ENCODE measurements at regions not wholly inside any gene's neighbourhood (a gene's known extent, or its start where the extent isn't known, plus 50 kb on each side); places are given as distances from the start of the nearest gene placed in this dataset.
"Not testable (repeated sequence)": the region's sequence is repeated elsewhere in the genome, so short reads cannot be mapped to it uniquely, and the experiment has no call there.

GRCh38 chr12:29024117-29024516 is 125.0 kb upstream of the FAR2 start:
- Histone ChIP-seq H3K79me2 (ENCODE audit: insufficient read depth, low read length) (no peaks in the 10 kb centered on the region), H4K20me1 (ENCODE audit: insufficient read depth, low read length) (no peaks in the 10 kb centered on the region), H3K4me2 (ENCODE audit: insufficient read depth, low read length) (no peak overlapping the region)

GRCh38 chr12:29025937-29026336 is 123.1 kb upstream of the FAR2 start:
- DNase-seq = no peak
- H3K9ac ChIP-seq (ENCODE audit: low read depth, low read length) = no peak overlapping the region
- H3K27ac ChIP-seq (ENCODE audit: low read length) = no peak overlapping the region
- TF ChIP-seq EZH2 (IDR thresholded peaks at IDR 0.05; ENCODE audit: borderline replicate concordance, low read depth, low read length, severe bottlenecking) = no peak
- TF ChIP-seq CTCF (IDR thresholded peaks at IDR 0.05; ENCODE audit: borderline replicate concordance, extremely low read depth, low read length, poor library complexity, severe bottlenecking) = no peak
- peaks cover 12% of the 10 kb centered on the region for H3K4me1 ChIP-seq (ENCODE audit: insufficient read depth, low read length)
- no peak overlapping the region for H3K4me2 ChIP-seq (ENCODE audit: insufficient read depth, low read length)
- no peaks in the 10 kb centered on the region for H3K36me3 ChIP-seq (ENCODE audit: insufficient read depth, low read length)
- no peak overlapping the region for H3K4me3 ChIP-seq (ENCODE audit: low read depth in 1 of 2, low read length in 2 of 2)
- no peaks in the 10 kb centered on the region for H4K20me1 ChIP-seq (ENCODE audit: insufficient read depth, low read length)
- H2AFZ ChIP-seq (ENCODE audit: low read depth, low read length) = no peak overlapping the region
- no peaks in the 10 kb centered on the region for H3K27me3 ChIP-seq (ENCODE audit: insufficient read depth, low read length, poor library complexity)
- no peaks in the 10 kb centered on the region for H3K79me2 ChIP-seq (ENCODE audit: insufficient read depth, low read length)
- H3K9me3 ChIP-seq (ENCODE audit: insufficient read depth, low read length, severe bottlenecking) = no peaks in the 10 kb centered on the region
- ATAC-seq (ENCODE audit: insufficient read depth, low read depth) = peak; percentile 70

More at GRCh38 chr12:29024117-29024516, 125.0 kb upstream of the FAR2 start:
- peaks cover 4% of the 10 kb centered on the region for H3K27me3 ChIP-seq (ENCODE audit: insufficient read depth, low read length, poor library complexity)
- no peak overlapping the region for H3K9ac ChIP-seq (ENCODE audit: low read depth, low read length)
- no peak overlapping the region for H3K4me3 ChIP-seq (ENCODE audit: low read depth in 1 of 2, low read length in 2 of 2)
- H3K4me1 ChIP-seq (ENCODE audit: insufficient read depth, low read length) = peaks cover 12% of the 10 kb centered on the region
- no peak overlapping the region for H2AFZ ChIP-seq (ENCODE audit: low read depth, low read length)
- H3K27ac ChIP-seq (ENCODE audit: low read length) = no peak overlapping the region
- no peaks in the 10 kb centered on the region for H3K9me3 ChIP-seq (ENCODE audit: insufficient read depth, low read length, severe bottlenecking)
- no peaks in the 10 kb centered on the region for H3K36me3 ChIP-seq (ENCODE audit: insufficient read depth, low read length)
- TF ChIP-seq EZH2 (IDR thresholded peaks at IDR 0.05; ENCODE audit: borderline replicate concordance, low read depth, low read length, severe bottlenecking) = no peak
- TF ChIP-seq CTCF (IDR thresholded peaks at IDR 0.05; ENCODE audit: borderline replicate concordance, extremely low read depth, low read length, poor library complexity, severe bottlenecking) = peak; percentile 4
- no peak for ATAC-seq (ENCODE audit: insufficient read depth, low read depth)
- no peak for DNase-seq

GRCh38 chr12:29026419-29026818 is 122.7 kb upstream of the FAR2 start:
- Histone ChIP-seq H3K36me3 (ENCODE audit: insufficient read depth, low read length) (no peaks in the 10 kb centered on the region), H3K27me3 (ENCODE audit: insufficient read depth, low read length, poor library complexity) (no peaks in the 10 kb centered on the region), H3K4me3 (ENCODE audit: low read depth in 1 of 2, low read length in 2 of 2) (no peak overlapping the region), H3K27ac (ENCODE audit: low read length) (no peak overlapping the region), H4K20me1 (ENCODE audit: insufficient read depth, low read length) (no peaks in the 10 kb centered on the region), H3K9ac (ENCODE audit: low read depth, low read length) (no peak overlapping the region), H3K4me2 (ENCODE audit: insufficient read depth, low read length) (no peak overlapping the region), H2AFZ (ENCODE audit: low read depth, low read length) (no peak overlapping the region), H3K9me3 (ENCODE audit: insufficient read depth, low read length, severe bottlenecking) (no peaks in the 10 kb centered on the region), H3K4me1 (ENCODE audit: insufficient read depth, low read length) (peaks cover 12% of the 10 kb centered on the region), H3K79me2 (ENCODE audit: insufficient read depth, low read length) (no peaks in the 10 kb centered on the region)
- peak; percentile 91 for ATAC-seq (ENCODE audit: insufficient read depth, low read depth)
- DNase-seq = peak; percentile 40
- TF ChIP-seq CTCF (IDR thresholded peaks at IDR 0.05; ENCODE audit: borderline replicate concordance, extremely low read depth, low read length, poor library complexity, severe bottlenecking) (no peak), EZH2 (IDR thresholded peaks at IDR 0.05; ENCODE audit: borderline replicate concordance, low read depth, low read length, severe bottlenecking) (no peak)

GRCh38 chr12:29029484-29029883 is 119.6 kb upstream of the FAR2 start:
- H3K27me3 ChIP-seq (ENCODE audit: insufficient read depth, low read length, poor library complexity); H3K9me3 ChIP-seq (ENCODE audit: insufficient read depth, low read length, severe bottlenecking); H3K27ac ChIP-seq (ENCODE audit: low read length); H3K4me3 ChIP-seq (ENCODE audit: low read depth in 1 of 2, low read length in 2 of 2); H3K4me2 ChIP-seq (ENCODE audit: insufficient read depth, low read length); H3K36me3 ChIP-seq (ENCODE audit: insufficient read depth, low read length); DNase-seq; H3K9ac ChIP-seq (ENCODE audit: low read depth, low read length); H3K79me2 ChIP-seq (ENCODE audit: insufficient read depth, low read length); H2AFZ ChIP-seq (ENCODE audit: low read depth, low read length); ATAC-seq (ENCODE audit: insufficient read depth, low read depth); H4K20me1 ChIP-seq (ENCODE audit: insufficient read depth, low read length): not testable (repeated sequence)
- H3K4me1 ChIP-seq (ENCODE audit: insufficient read depth, low read length) = peaks cover 12% of the 10 kb centered on the region
